ENCODE measurements at regions not wholly inside any gene's neighbourhood (a gene's known extent, or its start where the extent isn't known, plus 50 kb on each side); places are given as distances from the start of the nearest gene placed in this dataset.
"Not testable (repeated sequence)": the region's sequence is repeated elsewhere in the genome, so short reads cannot be mapped to it uniquely, and the experiment has no call there.

DNA sequence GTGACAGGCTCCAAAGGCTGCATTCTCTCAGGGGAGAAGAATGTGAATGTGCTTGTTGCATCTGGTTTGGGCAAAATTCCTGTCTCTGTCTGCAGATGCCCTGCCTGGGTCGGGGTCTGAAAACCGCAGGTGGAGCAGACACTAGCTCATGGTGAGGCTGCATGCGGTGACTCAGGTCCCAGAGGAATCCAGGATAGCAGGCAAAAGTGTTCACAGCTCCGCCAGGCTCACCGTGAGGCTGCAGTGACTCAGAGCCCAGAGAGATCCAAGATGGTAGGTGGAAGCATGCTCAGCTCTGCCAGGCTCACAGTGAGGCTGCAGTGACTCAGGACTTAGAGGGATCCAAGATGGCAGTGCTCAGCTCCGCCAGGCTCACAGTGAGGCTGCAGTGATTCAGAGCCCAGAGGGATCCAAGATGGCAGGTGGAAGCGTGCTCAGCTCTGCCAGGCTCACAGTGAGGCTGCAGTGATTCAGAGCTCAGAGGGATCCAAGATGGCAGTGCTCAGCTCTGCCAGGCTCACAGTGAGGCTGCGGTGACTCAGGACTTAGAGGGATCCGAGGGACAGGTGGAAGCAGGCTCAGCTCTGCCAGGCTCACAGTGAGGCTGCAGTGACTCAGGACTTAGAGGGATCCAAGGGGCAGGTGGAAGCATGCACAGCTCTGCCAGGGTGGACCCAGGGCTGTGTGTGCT is 200.5 kb downstream of the ACKR3 start:
- no peak for DNase-seq (ENCODE audit: low read depth in 2 of 2)

GRCh38 chr2:236772220-236772837 is 202.7 kb downstream of the ACKR3 start:
- DNase-seq (ENCODE audit: low read depth in 2 of 2) = no peak

DNA sequence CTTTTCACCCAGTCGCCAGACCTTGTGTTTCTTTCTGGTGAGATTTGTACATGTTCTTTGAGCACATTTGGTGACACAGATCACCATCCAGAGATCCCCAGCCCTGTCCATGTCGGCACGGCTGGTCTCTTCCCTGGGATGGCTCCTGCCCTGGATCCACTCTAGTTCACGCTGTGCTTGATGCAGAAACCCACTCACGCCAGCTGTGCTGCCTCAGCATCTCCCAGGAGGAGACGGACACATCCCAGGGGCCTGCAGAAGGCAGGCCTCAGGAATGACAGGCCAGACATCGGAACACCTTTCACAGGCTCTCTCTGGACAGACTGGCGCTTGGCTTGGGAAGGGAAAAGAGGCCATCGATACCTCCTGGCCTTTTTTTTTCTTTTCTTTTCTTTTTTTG is 203.6 kb downstream of the ACKR3 start:
- no peak for DNase-seq (ENCODE audit: low read depth in 2 of 2)

DNA sequence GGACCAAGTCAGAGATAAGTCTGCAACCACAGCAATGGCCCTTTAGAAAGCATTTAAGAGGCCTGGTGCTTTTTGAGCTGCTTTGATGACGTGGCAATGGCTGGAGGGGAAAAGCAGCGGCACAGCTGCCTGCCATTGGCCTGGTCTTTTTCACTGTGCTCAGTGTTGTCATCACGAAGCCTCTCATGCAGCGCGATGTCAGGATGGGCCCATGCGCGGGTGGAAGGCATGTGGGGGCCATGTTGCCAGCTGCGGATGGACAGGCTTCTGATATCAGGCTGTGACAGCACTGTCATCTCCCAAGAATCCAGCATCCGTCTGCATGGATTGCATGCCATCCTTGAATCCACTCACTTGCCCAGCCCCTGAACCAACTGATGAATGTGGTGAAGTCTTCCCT is 204.5 kb downstream of the ACKR3 start:
- DNase-seq (ENCODE audit: low read depth in 2 of 2) = no peak

DNA sequence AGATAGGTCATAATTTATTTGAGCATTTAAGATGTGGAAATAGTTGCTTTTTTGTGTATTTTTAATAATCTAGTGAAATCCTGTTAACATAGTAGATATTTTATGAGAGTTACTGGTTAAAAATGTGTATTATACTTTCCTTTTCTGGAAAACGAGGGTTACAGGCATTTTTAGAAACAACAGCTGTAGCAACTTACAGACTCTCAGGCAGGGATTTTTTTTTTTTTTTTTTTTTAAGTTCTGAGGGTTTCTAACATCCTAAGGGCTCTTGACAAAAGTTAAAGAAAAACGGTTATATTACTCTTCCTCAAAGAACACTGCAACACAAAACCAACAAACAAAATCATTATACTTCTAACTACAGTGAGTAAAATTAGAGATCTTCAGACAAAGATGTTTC is 205.9 kb downstream of the ACKR3 start:
- no peak for DNase-seq (ENCODE audit: low read depth in 2 of 2)

- DNase-seq (ENCODE audit: low read depth in 2 of 2) = no peak
Observed at GRCh38 chr2:236776206-236776605, 206.6 kb downstream of the ACKR3 start.

GRCh38 chr2:236776695-236777251 is 207.1 kb downstream of the ACKR3 start:
- DNase-seq (ENCODE audit: low read depth in 2 of 2) = no peak

DNA sequence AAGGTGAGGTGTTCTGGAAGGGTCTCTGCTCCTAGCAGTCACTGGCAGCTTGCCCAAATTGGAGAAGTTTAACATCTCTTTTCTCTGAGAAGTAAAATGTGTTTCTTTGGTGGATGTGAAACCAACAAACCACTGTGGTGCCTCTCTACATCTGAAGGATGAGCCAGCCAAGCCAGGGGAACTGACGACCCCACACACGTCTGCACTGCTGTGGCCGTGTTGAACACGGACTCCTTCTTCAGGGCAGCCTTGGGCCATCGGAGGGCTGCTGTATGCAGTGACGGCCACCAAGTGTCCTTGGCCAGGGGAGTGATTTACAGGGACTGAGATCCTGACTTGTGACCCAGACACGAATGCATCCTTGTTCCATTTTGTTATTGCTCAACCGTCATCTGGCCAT is 207.8 kb downstream of the ACKR3 start:
- no peak for DNase-seq (ENCODE audit: low read depth in 2 of 2)

GRCh38 chr2:236781933-236782816 is 212.6 kb downstream of the ACKR3 start:
- DNase-seq (ENCODE audit: low read depth in 2 of 2) = no peak

DNA sequence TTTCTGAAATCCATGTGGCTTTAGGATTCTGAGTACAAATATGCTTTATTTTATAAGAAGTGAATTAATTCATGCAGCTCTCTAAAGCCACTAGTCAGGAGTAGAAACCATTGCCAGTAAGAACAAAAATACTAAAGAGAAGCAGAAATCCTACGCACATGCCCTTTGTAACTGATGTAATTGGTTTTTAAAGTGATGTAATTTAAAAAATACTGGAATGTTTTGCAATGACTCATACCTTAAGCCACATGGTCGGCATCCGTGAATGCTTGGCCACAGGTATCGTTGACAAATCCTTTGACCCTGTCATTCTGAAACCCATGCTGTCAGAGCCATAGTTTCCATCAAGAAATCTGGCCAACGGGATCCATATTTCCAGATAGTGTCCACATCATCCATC is 213.3 kb downstream of the ACKR3 start:
- DNase-seq (ENCODE audit: low read depth in 2 of 2) = no peak

- DNase-seq (ENCODE audit: low read depth in 2 of 2) = no peak
Observed at GRCh38 chr2:236783417-236784020, 213.9 kb downstream of the ACKR3 start.

DNA sequence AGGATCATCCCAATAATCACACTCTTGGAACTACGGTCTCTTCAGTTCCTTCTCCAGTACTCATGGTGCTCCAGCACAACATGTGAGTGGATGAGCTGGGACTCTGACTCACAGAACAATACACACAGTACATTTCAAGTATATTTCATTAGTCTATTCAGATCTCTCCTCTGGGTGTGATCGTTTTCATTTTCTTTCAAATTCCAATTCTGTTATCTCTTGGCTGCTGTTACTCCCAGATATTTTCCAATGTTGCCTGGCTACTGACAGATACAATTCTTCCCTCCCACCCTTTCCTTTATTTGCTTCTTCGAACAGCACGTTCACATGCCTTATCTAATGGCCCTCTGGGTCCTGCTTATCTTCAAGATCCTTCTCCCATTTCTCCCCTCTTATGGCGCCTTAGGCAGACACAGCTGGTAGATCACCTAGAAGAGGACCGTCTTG is 216.0 kb downstream of the ACKR3 start:
- DNase-seq (ENCODE audit: low read depth in 2 of 2) = no peak

- DNase-seq (ENCODE audit: low read depth in 2 of 2) = no peak
Observed at GRCh38 chr2:236786751-236787150, 217.1 kb downstream of the ACKR3 start.

DNA sequence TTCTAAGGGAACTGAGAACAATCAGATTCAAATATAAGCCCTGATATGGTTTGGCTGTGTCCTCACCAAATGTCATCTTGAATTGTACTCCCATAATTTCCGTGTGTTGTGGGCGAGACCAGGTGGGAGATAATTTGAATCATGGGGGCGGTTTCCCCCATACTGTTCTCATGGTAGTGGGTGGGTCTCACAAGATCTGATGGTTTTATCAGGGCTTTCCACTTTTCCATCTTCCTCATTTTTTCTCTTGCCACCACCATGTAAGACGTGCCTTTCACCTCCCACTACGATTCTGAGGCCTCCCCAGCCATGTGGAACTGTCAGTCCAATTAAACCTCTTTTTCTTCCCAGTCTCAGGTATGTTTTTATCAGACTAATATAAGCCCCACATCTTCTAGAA is 217.8 kb downstream of the ACKR3 start:
- not testable (repeated sequence) for DNase-seq (ENCODE audit: low read depth in 2 of 2)

DNA sequence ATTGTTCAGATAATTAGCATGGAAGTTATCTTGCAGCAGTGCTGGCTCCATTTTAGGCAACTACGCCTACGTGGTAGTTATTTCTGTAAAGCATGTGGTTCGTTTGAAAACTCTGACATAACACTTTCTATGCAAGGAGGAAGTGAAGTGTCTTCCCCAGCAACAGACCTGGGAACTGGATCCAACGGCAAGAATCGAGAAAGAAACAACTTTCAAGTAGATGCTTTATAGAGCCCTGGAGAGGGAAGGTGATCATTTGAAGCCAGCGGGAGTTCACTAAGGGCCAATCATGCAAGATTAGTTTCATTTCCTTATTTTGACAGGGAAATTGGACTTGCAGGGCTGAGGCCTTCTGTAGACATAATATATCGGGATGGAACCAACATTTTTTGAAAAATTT is 218.3 kb downstream of the ACKR3 start:
- no peak for DNase-seq (ENCODE audit: low read depth in 2 of 2)

- no peak for DNase-seq (ENCODE audit: low read depth in 2 of 2)
Observed at GRCh38 chr2:236790963-236791362, 221.3 kb downstream of the ACKR3 start.

- DNase-seq (ENCODE audit: low read depth in 2 of 2) = no peak
Observed at GRCh38 chr2:236793023-236794011, 223.7 kb downstream of the ACKR3 start.

GRCh38 chr2:236794176-236794957 is 224.7 kb downstream of the ACKR3 start:
- no peak for DNase-seq (ENCODE audit: low read depth in 2 of 2)

DNA sequence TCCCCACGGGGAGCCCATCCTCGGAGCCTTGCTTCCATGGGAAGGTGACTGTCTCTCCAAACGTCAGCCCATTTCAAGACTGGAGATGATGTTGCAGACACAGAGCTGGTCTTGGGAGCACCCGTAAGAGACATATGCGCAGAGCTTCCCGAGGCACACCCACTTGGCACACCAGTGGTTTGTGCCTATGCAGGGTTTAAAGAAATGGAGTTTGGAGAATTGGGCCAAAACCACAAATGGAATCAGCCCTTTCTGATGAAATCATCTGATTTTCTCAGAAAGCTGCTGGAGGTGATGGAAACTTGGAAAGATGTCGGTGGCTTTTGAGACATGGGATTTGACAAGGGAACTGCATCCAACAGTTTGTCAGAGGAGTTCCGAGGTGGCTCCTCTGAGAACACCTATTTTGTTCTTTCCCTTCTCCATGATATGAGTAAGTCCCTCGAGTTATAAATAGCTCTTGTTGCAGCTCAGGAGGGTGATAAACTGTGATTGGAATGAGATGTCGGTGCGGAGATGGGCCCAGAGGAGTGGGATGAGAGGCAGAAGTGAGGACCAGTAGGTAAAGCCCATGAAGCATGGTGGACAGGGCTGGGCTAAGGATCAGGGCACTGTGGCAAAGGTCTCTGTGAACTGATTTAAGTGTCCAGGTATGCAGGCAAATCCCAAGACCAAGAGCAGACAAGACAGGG is 225.7 kb downstream of the ACKR3 start:
- DNase-seq (ENCODE audit: low read depth in 2 of 2) = no peak
